Posterior cingulate gyrus (tissue), 11 donors: ENCODE measurements at regions not wholly inside any gene's neighbourhood (a gene's known extent, or its start where the extent isn't known, plus 50 kb on each side); places are given as distances from the start of the nearest gene placed in this dataset.
"Not testable (repeated sequence)": the region's sequence is repeated elsewhere in the genome, so short reads cannot be mapped to it uniquely, and the experiment has no call there.

Experiments
- DNase-seq, 10 donors: peaks; one replicate each; pipeline versions ENCODE4 v3.0.0 to v3.0.0-alpha.2; 2020 to 2021; ENCODE audit warnings: mixed read lengths in 3 of 10
- intact Hi-C: fragments of 100-400 bp; cut with DNase I; formaldehyde crosslinking; loops from one replicate; pipeline ENCODE4 v1.15.1; 2023

DNA sequence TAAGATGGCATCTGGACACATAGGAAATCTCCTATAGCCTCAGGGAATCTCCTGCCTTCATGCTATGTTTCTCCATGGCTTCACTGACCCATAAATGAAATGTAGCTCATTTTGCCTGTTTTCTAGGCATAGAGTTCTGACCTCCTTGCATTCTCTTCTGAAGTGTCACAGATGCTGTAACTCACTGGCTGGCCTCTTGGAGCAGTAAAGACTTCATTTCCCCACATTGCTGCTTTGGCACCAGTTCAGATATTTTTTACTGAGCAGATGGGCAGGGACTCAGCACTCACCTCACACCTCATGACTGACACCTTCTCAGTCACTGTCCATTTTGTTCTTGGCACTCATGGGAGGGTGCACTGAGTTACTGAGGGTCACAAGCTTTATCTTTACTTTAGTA, 286.7 kb upstream of the TGFBR2 start:
- DNase-seq: no peak
- intact Hi-C loops: no loop called here

DNA sequence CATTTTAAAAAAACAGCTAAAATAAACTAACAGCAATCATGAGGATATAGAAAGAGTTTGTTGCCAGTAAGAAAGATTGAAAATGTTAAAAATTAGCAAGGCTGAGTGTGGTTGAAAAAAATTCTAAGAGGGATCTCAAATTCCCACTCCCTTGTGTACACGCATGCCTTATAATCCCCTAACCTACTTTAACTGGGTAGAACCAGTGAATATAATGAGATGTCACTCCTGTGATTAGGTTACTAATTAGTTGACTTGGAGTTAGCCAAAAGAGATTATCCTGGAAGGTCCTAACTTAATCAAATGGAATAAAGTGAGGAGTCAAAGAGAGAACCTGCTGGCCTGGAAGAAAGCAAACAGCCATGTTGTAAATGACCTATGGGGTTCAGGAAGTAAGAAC, 286.0 kb upstream of the TGFBR2 start:
- DNase-seq: no peak
- intact Hi-C loops: no loop called here

DNA sequence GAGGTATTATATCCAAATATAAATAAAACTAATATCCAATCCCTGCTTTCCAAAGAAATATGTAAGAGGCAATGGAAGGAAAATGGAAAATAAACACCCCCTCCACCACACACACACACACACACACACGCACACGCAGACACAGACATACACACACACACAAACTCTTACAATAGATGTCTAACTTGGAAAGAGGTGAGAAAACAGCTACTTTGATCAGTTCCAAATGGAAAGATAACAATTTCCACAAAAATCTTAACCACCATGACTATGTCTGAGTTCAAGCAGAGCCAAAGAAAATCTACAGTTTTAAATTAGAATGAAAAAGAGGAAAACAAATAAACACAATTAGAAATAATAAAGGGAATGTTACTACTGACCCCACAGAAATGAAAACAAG, 285.3 kb upstream of the TGFBR2 start:
- DNase-seq: no peak
- intact Hi-C loops: no loop called here

DNA sequence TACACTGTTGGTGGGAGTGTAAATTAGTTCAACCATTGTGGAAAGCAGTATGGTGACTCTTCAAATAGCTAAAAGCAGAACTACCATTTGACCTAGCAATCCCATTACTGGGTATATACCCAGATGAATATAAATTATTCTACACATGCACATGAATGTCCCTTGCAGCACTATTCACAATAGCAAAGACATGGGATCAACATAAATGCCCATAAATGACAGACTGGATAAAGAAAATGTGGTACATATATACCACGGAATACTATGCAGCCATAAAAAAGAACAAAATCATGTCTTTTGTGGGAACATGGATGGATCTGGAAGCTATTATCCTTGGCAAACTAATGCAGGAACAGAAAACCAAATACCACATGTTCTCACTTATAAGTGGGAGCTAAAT, 282.8 kb upstream of the TGFBR2 start:
- intact Hi-C loops, DNase-seq: not testable (repeated sequence)

DNA sequence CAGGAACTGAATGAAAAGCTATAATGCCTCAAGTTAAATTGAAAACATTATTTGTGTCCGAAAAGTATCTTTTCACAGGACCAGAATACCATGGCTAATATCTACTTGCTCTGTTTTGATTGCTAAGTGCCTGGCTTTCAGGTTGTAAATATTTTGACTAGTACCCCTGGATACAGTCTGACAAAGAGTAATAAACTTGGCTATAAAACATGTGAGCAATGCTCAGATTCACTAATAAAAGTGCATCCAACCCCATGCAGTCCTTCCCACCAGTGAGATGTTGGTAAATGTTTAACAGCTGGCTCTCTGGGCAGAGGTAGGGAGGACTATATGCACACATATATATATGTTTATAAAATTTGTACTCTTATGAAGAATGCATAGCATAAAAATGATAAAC, 281.8 kb upstream of the TGFBR2 start:
- no peak for DNase-seq

DNA sequence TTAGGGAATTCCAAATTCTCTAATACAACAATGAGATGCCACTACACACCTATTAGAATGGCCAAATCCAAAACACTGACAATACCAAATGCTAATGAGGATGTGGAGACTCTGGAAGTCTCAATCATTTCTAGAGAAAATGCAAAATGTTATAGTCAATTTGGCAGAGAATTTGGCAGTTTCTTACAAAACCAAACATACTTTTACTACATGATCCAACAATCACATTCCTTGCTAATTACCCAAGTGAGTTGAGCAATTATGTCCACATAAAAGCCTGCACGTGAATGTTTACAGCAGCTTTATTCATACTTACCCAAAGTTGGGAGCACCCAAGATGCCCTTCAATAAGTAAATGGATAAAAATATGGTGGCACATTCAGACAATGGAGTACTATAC, 278.4 kb upstream of the TGFBR2 start:
- DNase-seq, intact Hi-C loops: not testable (repeated sequence)

More for the DNA sequence above, 281.8 kb upstream of the TGFBR2 start:
- intact Hi-C loops: no loop called here

DNA sequence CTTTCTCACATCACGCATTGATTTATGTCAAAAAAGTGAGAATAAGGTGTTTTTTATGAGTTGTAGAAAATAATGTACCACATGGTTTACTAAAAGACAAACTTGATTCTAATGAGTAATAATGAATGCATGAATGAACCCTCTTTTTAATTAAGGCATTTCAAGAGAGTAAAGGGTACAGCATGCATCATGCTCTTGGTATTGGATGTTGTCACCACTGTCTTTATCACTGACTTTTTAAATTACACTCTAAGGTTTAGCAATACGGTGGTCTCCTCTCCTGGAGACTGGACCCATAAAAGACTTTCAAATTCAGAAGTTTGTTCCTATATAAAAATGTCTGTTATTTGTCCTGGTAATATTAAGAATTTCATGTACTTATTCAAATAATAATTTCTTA, 277.5 kb upstream of the TGFBR2 start:
- intact Hi-C loops, DNase-seq: not testable (repeated sequence)

DNA sequence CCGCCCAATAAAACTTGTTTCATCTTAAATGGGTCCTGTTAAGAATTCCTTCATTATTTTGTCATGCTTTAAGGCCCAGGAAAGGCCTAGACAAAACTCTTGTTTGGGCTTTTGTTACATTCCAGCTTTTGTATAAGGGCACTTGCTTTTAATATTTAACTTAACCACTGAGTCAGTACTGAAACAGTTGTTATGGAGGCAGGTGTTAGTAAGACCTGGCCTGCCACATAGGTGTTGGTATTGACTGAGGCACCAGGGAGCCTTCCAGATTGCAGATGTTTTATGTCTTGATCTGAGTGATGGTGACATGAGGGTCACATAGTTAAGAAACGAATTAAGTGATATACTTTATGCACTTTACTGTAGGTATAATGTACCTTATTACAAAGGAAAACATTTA, 274.9 kb upstream of the TGFBR2 start:
- DNase-seq: no peak
- intact Hi-C loops: no loop called here

DNA sequence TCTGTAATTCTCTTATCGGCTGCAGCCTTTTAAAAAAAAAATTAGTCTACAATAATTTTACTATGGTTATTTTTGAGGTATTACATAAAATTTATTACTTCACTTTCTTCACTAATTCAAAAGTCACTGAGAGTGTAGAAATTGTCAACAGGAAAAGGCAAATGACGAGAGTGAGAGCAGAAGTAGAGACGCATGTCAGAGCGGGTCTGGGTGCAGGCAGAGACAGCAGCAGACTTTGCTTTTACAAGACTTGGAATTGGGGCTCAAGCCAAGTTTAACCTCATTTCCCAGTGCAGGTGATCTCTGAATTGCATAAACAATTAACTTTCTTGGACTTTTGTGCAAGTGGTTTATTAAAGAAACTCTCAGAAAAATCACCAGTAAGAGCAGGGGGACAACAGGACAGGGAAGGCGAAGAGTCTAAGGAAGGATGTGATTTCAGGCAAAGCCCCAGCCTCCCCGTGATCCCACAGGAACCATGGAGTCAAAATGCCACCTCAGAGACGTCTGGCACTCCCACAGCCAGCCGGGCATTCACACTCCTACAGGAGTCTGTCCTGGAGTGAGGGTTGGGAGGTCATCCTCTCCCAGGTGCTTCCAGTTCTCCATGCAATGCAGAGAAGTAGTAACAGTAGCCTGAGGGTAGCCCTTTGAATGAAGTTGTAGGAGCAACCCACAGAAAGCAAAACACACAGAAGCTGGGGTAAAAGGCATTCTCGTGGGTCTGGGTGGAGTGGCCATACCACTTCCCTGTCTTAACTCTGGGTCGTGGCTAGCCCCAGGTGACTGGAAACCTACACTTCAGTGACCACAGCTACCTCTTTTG, 274.0 kb upstream of the TGFBR2 start:
- DNase-seq: no peak

DNA sequence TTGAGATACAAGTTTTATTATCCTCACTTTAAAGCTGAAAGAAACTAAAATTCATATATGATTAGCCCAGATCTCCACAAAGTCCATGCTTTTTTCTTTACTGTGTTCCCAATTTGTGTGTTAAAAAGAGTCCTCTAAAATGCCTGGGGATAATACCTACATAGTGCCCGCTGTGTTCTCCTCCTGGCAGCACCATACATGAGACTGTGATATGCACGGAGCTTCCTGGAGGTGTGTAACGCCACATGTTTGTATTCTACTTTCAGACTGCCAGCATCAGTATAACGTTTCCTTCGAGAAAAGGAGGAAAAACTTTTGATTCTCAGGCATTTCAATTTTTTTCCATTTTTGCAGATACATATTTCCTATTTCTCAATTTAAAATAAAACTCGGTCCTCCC, 273.3 kb upstream of the TGFBR2 start:
- intact Hi-C loops: no loop called here
- DNase-seq: no peak

More for the DNA sequence above, 274.0 kb upstream of the TGFBR2 start:
- intact Hi-C loops: no loop called here

DNA sequence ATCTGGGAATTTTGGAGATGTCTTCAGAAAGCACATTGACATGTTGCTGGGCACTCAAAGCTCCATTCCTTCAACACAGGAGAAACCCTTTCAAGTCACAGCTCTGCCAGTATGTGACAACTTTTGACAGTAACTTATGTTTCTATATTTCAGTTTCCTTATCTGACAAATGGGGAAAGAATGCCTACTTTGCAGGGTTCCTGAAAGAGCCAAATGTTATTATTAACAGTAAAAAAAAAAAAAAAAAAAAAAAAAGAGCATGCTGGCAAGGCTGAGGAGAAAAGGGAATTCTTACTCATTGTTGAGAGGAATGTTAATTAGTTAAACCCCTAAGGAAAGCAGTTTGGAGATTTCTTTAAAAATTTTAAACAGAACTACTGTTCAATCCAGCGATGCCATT, 272.5 kb upstream of the TGFBR2 start:
- DNase-seq: no peak
- intact Hi-C loops: no loop called here

DNA sequence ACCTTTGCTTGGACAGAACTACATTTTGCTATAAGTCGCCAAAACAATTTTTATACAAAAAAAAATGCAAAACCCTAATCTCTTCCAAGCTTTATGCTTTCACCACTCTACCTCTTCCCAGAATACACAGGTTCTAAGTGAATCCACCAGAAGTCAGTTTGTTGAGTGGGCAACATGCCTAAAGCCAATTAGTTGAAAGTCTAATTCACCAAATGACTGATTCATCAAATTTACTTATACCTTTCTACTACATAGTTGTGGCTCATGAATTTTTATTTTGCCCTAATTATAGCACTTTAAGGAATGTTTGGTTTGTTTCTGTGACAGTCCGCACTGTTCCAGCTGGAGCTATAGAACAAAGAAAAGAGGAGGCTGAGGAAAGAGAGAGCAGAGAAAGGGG, 265.9 kb upstream of the TGFBR2 start:
- intact Hi-C loops: no loop called here

DNA sequence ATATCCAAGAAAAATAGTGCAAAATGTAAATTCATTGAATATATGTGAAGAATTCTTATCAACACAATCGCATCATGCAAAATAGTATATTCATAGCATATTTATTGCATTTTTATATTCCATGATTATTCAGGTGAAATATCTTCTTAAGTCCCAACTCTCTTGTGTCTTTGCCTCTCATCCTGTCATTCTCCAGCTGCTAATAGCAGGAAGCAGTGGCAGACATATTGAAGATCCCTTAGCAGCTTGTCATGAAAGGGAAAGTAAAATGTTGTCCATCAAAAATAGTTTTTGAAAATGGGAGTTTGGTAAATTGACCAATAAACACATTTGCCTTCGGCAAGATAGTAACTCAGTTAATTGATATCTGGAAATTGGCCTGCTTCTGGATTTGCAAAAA, 265.3 kb upstream of the TGFBR2 start:
- intact Hi-C loops: no loop called here
- no peak for DNase-seq

More for the DNA sequence above, 265.9 kb upstream of the TGFBR2 start:
- no peak for DNase-seq

DNA sequence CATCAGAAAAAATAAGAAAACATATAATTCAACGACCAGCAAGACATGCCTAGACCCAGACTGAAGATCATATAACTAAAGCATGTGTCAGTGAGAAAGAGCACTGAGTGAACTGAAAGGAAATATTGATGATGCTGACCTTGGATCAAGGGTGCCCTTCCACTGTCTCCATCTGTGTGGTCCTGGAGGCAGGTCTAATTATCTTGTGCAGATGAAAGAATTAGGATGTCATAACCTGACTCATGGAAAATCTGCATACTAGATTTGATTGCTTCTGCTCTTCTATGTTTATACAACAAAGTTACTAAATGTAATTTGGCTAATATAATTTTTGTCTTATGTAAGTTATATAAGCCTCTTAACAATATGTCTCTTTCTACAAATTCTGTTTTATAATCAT, 264.6 kb upstream of the TGFBR2 start:
- intact Hi-C loops: no loop called here

DNA sequence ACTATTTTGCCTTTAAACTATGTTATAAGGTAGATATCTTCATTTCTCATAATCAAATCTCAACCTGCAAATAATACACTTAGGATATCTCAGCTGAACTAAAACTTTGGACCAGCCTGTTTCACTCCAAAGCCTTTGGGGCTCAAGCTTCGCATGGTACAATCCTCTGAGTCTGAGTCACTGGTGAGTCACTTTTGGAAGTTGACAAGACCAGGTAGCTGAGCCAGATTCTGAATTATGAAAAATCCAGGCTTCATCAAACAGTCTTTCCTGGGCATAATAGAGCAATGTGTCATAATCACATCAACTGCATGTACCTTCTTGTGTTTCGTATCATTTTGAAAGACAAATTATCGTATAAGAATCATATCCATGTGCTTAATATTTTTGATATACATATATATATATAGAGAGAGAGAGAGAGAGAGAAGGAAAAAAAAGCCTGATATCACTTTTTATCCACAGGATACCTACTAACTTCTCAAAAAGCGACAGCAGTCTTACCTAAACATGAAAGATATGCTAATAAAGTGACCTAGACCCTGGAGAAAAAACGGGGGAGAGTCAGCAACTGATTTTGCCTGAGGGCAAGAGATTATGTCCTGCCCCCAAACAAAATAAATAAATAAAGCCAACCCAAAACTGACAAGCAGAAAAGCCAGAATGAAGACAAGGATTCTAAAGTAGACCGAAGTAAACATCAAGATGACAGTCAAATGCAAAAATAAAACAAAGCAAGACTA, 263.9 kb upstream of the TGFBR2 start:
- intact Hi-C loops: no loop called here

More for the DNA sequence above, 264.6 kb upstream of the TGFBR2 start:
- no peak for DNase-seq

DNA sequence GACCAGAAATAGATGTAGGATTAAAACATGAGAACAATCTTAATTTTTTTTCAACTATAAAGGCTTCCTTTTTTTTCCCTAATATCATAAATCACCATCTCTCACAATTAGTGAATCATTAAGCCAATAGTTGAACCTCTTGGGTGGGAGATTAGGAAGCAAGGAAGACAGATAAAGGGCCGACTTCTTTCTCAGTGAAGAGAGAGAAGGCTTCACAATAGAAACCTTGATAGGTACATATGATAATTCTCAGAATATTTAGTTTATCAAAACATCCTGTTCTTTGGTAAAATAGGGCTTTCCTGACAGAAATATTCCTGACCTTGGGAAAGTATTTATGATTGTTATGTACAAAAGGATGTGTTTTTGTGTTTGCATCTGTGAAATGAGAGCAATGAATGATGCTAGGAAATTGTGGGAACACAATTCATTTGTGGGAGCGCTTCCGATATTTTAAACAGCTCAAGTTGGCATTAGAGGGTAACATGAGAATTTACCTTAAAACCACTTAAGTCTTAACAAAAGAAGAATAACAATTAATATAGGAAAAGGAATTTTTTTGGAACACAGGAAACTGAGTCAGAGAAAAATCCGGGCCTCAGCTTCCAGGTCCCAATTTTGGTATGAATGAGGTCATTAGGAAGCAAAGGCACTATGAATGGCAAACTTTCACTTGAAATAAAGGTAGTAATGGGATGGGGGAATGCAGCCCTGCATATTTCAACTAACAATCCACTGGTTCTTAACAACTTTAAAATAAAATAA, 263.2 kb upstream of the TGFBR2 start:
- intact Hi-C loops: no loop called here
- DNase-seq: no peak

More for the DNA sequence above, 263.9 kb upstream of the TGFBR2 start:
- DNase-seq: no peak

DNA sequence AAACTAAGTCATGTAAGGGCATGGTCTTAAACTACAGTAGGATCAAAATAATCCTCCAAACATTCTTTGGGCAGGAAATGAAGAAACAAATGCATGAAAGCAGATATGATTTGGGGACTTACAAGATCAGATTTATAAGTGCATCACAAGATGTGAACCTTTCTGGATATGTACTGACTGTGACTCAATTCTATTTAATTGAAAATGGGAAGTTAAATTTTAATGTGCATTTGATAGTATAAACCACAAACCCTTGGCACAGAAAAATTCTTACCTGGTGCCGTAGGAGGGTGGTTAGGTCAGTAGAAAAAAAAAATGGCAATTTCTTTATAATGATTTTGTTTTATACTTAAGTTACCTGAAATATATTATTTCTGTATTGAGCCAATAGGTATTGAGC, 262.5 kb upstream of the TGFBR2 start:
- DNase-seq: no peak
- intact Hi-C loops: no loop called here

DNA sequence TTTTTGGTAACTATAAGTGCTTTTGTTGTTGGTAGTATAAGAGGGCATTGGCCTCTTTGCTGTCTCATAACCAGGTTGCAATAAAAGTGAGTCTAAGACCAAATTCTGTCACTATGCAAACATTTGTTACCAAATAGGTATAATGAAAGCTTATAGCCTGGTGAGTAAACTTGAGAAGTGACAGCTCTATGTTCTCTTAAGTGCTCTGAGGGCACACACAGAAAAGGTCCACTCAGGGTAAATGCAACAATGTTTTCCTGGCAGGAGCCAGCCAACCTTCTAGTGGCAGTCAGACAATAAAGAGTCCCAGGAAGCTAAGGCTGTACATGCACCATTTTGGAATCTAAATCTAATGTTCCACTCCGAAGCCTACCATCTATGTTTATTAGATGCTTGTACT, 262.1 kb upstream of the TGFBR2 start:
- intact Hi-C loops: no loop called here
- no peak for DNase-seq

DNA sequence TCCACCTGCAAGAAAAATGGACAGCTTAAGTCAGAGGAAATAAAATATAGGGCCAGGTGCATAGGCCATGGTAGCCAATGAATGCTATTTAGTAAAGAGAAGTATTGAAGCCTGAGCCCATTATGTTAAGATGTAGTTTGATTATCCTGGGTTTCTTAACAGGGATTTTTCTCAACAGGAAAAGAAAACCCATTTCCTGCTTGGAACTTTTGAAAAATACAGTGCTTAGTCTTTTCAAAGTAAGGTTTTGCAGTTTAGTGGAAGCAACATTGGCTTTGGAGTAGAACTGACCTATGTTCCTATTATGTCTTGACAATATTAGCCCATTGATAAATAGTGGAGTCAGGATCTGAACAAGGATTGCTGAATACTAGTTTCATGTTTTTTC, 259.5 kb upstream of the TGFBR2 start:
- intact Hi-C loops: no loop called here
- no peak for DNase-seq

DNA sequence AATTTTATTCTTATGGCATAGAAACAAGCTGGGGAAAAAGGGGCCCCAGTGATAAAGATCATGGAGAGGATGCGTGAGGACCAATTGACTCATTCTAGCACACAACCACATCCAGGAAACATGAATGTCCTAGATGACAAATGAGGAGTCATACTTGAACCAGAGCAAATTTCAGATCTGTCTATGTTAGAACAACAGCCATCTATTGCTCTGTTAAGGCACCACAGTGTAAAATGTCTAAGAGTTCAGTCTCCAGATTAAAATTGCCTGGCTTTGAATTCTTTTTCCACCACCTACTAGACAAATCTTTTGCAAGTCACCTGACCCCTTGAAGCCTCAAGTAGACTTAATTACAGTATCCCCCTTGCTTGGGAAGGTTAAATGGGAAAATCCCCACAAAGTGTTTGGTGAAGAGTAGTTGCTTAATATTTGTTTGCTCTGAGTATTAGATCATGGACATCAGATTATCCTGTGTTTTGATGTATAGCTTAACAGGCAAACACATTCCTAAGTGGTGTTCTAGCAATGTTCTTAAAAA, 258.7 kb upstream of the TGFBR2 start:
- intact Hi-C loops: no loop called here

DNA sequence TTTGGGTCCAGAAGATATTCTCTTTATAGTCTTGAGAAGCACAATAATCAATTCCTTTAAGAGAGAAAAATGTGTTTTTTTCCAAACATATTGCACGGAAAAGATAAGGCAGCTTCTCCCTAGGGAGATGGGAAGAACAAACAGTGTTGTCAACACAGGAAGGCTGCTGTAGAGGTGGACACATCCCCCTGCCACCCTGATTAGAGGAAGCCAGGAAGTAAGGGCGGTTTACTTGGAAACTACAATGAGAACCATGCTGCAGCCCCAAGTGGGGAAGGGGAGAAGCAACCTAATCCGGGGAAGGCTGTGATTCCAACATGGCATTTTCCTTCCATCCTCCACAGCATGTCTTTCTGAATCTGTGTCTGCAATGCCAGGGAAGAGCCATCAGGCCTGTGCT, 256.9 kb upstream of the TGFBR2 start:
- no peak for DNase-seq
- intact Hi-C loops: no loop called here

More for the DNA sequence above, 258.7 kb upstream of the TGFBR2 start:
- DNase-seq: no peak
